Activated naive CD8-positive, alpha-beta T cell (primary cell): ENCODE measurements at regions not wholly inside any gene's neighbourhood (a gene's known extent, or its start where the extent isn't known, plus 50 kb on each side); places are given as distances from the start of the nearest gene placed in this dataset.

Experiments
- H3K27ac Mint-ChIP-seq: one replicate; pipeline ENCODE4 v1.8.0; 2021; ENCODE audit warnings: mixed read lengths
- H3K27me3 Mint-ChIP-seq: one replicate; pipeline ENCODE4 v1.8.0; 2021; ENCODE audit warnings: mixed read lengths
- H3K36me3 Mint-ChIP-seq: one replicate; pipeline ENCODE4 v1.8.0; 2021; ENCODE audit warnings: mixed read lengths
- H3K4me1 Mint-ChIP-seq: one replicate; pipeline ENCODE4 v1.8.0; 2021; ENCODE audit warnings: low read depth, mixed read lengths
- H3K4me3 Mint-ChIP-seq: one replicate; pipeline ENCODE4 v1.8.0; 2021; ENCODE audit warnings: mild to moderate bottlenecking, mixed read lengths
- H3K9me3 Mint-ChIP-seq: one replicate; pipeline ENCODE4 v1.8.0; 2021; ENCODE audit warnings: low read depth, mixed read lengths

DNA sequence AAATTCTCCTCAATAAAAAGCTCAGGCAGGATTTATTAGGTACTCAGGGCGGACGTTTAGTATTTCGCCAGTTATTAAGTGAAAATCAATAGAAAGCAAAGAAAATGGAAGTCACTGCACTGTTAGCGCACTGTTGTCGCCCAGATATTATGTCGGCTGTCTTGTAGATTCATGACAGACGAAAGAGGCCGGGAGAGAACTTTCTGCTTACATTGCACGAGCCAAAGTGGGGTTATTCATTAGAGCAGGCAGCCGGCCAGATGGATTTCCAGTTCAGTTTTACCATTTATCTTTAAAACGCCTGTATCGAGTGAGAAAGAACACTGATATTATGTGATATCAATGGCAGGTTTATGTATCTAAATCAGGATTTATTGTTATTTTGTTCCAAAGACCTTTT, 866.0 kb upstream of the NR2F2 start:
- Mint-ChIP-seq H3K27ac (no peak overlapping the region), H3K27me3 (peaks cover 13% of the 10 kb centered on the region), H3K36me3 (no peaks in the 10 kb centered on the region), H3K9me3 (no peaks in the 10 kb centered on the region), H3K4me1 (no peaks in the 10 kb centered on the region), H3K4me3 (no peak overlapping the region)

DNA sequence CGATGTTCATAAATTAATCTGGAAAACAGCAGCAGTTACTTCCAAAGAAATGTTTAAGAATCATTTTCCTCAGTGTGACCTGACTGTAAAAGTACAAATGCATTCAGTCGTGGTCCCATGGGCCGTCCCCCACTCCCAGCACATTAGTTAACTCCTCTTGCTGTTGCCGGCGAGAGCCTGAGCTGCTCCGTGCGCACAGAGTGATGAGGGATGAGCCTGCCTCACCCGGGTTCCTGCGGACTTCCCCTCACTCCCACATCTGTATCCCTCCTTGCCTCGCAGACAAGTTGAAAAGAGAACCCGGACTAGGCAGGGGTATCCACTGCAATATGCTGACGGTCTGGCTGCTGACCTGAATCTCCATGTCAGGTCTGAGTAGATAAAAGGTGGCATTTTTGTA, 861.7 kb upstream of the NR2F2 start:
- no peak overlapping the region for H3K4me3 Mint-ChIP-seq

DNA sequence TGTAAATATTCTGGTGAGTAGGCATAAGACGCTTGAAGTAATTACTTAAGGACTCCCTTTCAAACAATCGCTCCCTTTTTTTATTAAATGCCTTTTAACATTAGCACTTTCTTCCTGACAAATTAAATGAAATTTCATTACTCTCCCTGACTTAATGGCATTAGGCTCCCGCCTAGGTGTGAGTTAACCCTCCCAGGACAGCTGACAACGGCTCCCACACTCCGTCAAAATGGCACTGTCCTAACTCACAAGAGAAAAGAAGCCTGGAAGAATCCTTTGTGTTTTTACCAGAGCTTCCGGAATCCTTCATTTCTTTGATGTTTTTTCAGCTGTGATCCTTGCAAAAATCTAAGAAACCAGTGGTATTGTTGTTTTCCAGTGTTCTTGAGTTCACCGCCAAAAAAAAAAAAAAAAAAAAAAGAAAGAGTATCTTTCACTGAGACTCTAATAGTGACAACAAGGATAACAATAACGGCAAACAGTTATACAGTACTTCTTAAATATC, 861.0 kb upstream of the NR2F2 start:
- no peaks in the 10 kb centered on the region for H3K36me3 Mint-ChIP-seq
- peaks cover 5% of the 10 kb centered on the region for H3K27me3 Mint-ChIP-seq
- H3K4me3 Mint-ChIP-seq = no peak overlapping the region
- H3K4me1 Mint-ChIP-seq = no peaks in the 10 kb centered on the region
- H3K9me3 Mint-ChIP-seq = no peaks in the 10 kb centered on the region
- H3K27ac Mint-ChIP-seq = no peak overlapping the region

More for the DNA sequence above, 861.7 kb upstream of the NR2F2 start:
- H3K27me3 Mint-ChIP-seq = peaks cover 5% of the 10 kb centered on the region
- H3K9me3 Mint-ChIP-seq = no peaks in the 10 kb centered on the region
- no peaks in the 10 kb centered on the region for H3K36me3 Mint-ChIP-seq
- H3K4me1 Mint-ChIP-seq = no peaks in the 10 kb centered on the region
- no peak overlapping the region for H3K27ac Mint-ChIP-seq

DNA sequence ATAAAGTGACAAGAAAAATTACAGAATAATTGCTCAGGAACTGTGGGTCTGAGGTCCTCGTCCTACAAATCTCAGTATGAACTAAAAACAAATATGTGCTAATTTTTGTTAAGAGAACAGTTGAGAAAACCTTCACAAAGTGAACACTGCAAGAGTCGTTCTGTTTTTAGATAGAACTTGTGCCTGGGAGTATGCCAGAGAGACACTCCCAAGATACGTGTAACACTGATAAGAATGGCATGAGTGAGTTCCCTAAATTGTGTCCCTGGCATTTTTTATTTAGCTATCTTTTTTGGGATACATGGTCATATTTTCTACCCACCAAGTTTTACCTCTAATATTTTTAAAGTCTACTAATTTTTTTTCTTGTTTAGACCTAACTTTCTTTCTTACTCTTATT, 860.0 kb upstream of the NR2F2 start:
- H3K27ac Mint-ChIP-seq = no peak overlapping the region
- H3K4me3 Mint-ChIP-seq = no peak overlapping the region
- H3K36me3 Mint-ChIP-seq = no peaks in the 10 kb centered on the region
- no peaks in the 10 kb centered on the region for H3K9me3 Mint-ChIP-seq
- no peaks in the 10 kb centered on the region for H3K4me1 Mint-ChIP-seq
- peaks cover 3% of the 10 kb centered on the region for H3K27me3 Mint-ChIP-seq

DNA sequence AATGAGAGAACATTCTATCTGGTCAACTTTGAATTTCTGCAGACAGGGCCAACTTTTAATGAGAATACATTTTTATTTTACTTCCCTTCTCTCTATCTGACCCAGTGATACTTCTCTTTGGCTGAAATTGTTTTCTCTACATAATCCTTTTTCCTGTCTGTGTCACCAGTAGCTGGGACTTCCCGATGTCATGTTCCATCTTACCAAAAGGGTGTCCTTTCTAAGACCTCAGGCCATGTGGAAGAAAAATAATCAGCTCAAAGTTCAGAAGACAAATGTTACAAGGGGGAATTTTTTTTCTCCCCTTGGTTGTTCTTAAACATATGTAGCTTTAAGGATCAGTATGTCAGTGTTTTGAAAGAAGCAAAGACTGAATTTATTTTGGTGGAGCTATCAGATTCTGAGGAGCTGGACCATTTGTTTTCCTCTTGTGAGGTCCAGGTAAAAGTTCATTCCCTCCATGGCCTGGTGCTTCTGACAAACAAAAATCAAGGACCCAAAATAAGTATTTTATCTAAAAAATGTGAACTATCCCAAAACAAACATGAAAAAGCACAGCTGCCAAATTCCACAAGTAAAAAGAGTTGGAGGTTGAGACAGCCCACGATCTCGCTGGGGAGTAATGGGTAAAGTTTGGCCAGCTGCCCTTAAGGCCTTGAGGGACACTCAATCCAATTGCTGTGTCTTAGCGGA, 859.4 kb upstream of the NR2F2 start:
- Mint-ChIP-seq H3K27ac (no peak overlapping the region), H3K4me1 (no peaks in the 10 kb centered on the region), H3K36me3 (no peaks in the 10 kb centered on the region), H3K4me3 (no peak overlapping the region), H3K27me3 (peaks cover 3% of the 10 kb centered on the region), H3K9me3 (no peaks in the 10 kb centered on the region)

DNA sequence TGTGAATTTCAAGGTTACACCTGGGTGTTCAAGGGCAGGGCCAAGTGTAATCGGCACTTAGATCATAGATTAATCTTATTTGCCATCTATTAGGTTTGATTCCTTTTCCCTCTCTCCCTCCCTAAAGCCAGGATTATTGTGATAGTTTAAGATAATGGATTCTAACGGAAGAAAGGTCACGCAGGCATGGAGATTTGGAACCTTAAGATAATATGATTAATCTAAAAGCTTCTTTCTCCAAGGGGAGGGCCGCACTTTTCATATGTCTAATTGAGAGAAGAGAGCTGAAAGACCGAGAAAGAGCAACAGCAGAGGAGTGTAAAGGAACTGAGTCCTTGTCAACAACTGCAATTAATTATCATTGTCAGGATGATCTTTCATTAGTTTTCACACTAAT, 858.8 kb upstream of the NR2F2 start:
- Mint-ChIP-seq H3K4me1 (no peaks in the 10 kb centered on the region), H3K27ac (no peak overlapping the region), H3K4me3 (no peak overlapping the region), H3K36me3 (no peaks in the 10 kb centered on the region), H3K27me3 (peaks cover 3% of the 10 kb centered on the region), H3K9me3 (no peaks in the 10 kb centered on the region)

DNA sequence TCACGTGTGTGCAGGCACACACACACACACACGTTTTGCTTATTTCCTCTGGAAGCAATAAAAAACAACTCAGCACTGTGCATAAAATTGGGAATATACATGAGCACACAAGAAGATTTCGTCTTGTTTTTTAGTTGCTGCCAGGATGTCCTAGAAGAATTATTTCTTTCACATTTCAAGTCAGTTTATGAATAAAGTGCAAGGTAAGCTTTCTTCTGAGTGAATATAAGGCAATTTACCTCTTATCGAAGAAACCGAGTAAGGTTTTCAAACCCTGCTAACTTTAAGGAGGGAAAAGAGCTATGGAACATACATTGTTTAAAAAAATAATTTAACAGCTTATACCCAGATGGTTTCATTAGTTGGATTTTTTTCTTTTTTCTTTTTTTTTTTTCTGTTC, 855.4 kb upstream of the NR2F2 start:
- Mint-ChIP-seq H3K4me1 (no peaks in the 10 kb centered on the region), H3K27ac (no peak overlapping the region), H3K36me3 (no peaks in the 10 kb centered on the region), H3K4me3 (no peak overlapping the region), H3K27me3 (peaks cover 2% of the 10 kb centered on the region), H3K9me3 (no peaks in the 10 kb centered on the region)

DNA sequence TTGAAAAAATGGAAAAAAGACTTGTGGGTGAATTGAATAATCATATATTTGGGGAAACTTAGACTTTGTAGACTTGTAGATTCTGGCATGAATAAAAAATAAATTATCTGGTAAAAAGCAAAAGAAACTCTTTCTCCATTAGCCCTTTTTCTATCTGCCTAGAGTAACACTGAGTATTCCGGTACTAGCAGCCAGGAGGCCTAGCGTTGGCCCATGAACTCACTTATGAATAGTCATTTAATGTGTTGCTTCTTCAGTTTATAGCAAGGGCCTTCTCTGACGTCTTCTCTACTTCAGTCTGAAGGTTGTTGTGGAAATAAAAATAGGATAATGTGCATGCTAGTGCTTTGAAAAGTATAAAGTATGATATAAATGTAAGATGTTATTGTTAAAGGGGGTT, 851.2 kb upstream of the NR2F2 start:
- H3K9me3 Mint-ChIP-seq = peaks cover 3% of the 10 kb centered on the region
- H3K36me3 Mint-ChIP-seq = peaks cover 2% of the 10 kb centered on the region
- no peak overlapping the region for H3K4me3 Mint-ChIP-seq
- no peaks in the 10 kb centered on the region for H3K4me1 Mint-ChIP-seq
- peaks cover 2% of the 10 kb centered on the region for H3K27me3 Mint-ChIP-seq
- H3K27ac Mint-ChIP-seq = no peak overlapping the region

DNA sequence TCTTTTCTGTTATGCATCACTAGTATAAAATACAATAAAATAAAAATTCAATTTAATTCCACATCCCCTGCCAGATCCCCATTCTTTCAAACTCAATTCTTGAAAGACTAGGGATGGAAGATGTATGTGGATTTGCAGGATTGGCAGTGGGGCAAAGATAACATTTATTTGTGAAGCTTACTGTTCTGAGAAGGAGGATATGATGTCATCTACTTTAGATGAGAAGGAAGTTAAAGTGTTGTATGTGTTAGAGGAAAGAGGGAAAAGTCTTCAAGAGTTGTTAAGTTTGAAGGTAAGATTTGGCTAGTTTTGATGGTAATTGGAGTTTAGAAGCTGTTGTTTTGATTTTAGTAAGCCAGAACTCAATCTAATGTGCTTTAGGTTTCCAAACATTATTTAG, 845.1 kb upstream of the NR2F2 start:
- no peaks in the 10 kb centered on the region for H3K27me3 Mint-ChIP-seq
- H3K36me3 Mint-ChIP-seq = peaks cover 5% of the 10 kb centered on the region
- H3K27ac Mint-ChIP-seq = no peak overlapping the region
- H3K9me3 Mint-ChIP-seq = peaks cover 14% of the 10 kb centered on the region
- no peak overlapping the region for H3K4me3 Mint-ChIP-seq
- no peaks in the 10 kb centered on the region for H3K4me1 Mint-ChIP-seq

DNA sequence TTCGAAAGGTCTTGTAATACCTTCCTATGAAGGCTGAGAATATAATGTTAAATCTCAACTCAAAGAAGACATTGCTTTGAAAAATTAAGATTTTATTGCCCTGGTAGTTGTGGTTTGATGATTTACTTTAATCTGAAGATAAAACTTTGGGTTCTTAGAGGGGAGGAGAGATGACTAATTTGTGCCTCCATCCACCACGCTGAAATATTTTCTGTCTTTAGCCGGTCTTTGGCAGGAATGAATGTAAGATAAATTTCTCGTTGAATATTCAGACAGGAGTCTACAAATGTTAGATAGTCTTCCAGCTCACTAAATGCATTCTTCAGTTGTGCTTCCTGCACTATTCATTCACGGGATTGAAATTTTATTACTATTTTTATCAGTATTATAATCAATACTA, 844.3 kb upstream of the NR2F2 start:
- no peaks in the 10 kb centered on the region for H3K4me1 Mint-ChIP-seq
- no peak overlapping the region for H3K4me3 Mint-ChIP-seq
- H3K36me3 Mint-ChIP-seq = peaks cover 5% of the 10 kb centered on the region
- H3K27ac Mint-ChIP-seq = no peak overlapping the region
- peaks cover 2% of the 10 kb centered on the region for H3K27me3 Mint-ChIP-seq
- H3K9me3 Mint-ChIP-seq = peaks cover 14% of the 10 kb centered on the region

DNA sequence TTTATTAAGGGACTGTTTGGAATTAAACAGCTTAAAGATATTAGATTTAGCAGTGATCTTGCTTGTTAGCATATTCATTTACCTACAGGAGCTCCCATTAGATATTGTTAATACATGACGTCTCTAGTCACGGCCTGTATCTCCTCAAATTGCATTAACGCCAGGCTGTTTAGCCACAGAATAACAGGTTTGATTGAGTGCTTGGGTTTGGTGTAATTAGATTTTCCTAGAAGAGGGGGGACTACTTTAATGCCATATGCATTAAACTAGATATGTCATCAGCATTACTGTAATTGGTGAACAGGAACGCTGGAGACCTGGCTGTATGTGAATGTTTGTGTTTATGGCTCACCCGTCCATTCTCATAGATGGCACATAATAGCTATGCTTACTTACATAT, 841.4 kb upstream of the NR2F2 start:
- Mint-ChIP-seq H3K27me3 (peaks cover 2% of the 10 kb centered on the region), H3K36me3 (peaks cover 5% of the 10 kb centered on the region), H3K9me3 (peaks cover 13% of the 10 kb centered on the region), H3K27ac (no peak overlapping the region), H3K4me1 (no peaks in the 10 kb centered on the region), H3K4me3 (no peak overlapping the region)

DNA sequence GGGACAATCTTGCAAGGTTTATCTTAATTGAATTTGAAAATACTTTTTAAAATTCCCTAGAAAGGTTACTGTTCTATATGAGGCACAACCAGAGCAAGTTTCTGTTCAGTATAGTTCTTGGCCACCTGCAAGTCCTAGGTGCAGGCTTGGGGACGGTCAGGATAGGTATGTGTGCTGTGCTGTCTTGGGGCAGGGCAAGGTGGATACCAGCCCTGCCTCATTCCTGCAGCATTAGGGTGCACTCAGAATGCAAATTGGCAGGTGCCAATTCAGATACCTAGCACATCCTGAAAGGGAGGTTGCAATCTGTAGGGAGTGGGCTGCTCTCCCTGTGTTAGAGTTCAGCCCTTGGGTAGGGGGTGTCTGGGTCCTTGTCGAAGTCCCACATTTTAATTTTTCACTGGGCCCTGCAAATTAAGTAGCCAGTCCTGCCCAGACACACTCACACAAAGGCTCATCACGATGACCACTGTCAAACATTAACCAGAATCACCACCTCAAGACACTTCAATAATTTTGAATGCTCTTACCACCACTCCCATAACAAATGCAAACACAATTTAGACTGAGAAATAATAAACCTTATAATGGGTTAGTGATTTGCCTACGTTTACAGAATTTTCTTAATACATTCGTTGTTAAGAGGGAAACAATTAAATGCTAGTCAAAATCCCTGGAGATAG, 838.0 kb upstream of the NR2F2 start:
- H3K27ac Mint-ChIP-seq = no peak overlapping the region
- H3K36me3 Mint-ChIP-seq = peaks cover 2% of the 10 kb centered on the region
- no peaks in the 10 kb centered on the region for H3K4me1 Mint-ChIP-seq
- peaks cover 12% of the 10 kb centered on the region for H3K27me3 Mint-ChIP-seq
- no peak overlapping the region for H3K4me3 Mint-ChIP-seq
- no peaks in the 10 kb centered on the region for H3K9me3 Mint-ChIP-seq

DNA sequence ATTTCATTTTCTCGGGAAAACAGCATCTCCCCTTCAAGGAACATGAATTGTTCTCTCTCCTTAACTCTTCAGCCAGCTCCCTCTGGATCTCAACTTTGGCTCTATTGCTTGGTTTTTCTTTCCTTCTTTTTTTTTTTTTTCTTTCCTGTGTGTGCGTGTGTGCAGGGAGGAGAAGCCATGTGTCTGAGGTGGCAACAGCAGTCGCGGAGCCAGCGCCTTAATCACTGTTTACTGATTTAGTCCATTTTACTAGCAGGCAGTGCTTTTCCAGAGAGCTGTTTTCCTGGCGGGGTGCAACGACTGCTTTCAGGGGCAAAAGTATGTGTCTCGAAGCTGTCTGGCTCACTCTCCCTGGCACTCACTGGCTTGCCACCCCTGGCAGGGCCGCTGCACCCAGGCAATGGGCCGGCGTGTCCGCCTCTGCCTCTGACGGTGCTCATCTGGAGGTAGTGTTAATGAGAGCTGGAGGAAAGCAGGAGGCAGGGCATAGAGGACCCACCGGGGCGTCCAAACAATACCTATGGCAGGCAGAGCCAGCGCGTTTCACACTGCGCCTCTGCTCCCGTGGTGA, 835.4 kb upstream of the NR2F2 start:
- peaks cover 5% of the 10 kb centered on the region for H3K4me1 Mint-ChIP-seq
- no peak overlapping the region for H3K4me3 Mint-ChIP-seq
- H3K27me3 Mint-ChIP-seq = peaks cover 12% of the 10 kb centered on the region
- no peak overlapping the region for H3K27ac Mint-ChIP-seq
- H3K36me3 Mint-ChIP-seq = peaks cover 2% of the 10 kb centered on the region
- H3K9me3 Mint-ChIP-seq = no peaks in the 10 kb centered on the region

DNA sequence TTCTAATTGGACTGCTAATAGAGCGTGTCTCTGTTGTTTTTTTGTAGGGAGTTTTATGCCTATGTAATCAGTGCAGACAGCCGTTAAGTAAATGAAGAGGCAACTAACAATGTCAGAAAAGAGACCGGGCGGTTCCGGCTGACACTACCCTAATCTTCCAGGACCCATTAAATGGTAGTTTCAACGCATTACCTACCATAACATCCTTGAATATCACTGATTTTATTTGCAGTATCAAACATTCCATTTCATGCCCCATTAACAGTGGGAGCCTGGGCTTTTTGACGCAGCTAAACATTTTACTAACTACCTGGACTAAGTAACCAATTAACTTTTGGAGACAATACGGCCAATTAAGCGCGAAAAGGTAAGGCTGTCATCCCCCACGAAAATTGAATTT, 832.9 kb upstream of the NR2F2 start:
- H3K9me3 Mint-ChIP-seq = no peaks in the 10 kb centered on the region
- H3K36me3 Mint-ChIP-seq = peaks cover 2% of the 10 kb centered on the region
- peaks cover 6% of the 10 kb centered on the region for H3K4me1 Mint-ChIP-seq
- no peak overlapping the region for H3K27ac Mint-ChIP-seq
- H3K4me3 Mint-ChIP-seq = no peak overlapping the region
- peaks cover 10% of the 10 kb centered on the region for H3K27me3 Mint-ChIP-seq

DNA sequence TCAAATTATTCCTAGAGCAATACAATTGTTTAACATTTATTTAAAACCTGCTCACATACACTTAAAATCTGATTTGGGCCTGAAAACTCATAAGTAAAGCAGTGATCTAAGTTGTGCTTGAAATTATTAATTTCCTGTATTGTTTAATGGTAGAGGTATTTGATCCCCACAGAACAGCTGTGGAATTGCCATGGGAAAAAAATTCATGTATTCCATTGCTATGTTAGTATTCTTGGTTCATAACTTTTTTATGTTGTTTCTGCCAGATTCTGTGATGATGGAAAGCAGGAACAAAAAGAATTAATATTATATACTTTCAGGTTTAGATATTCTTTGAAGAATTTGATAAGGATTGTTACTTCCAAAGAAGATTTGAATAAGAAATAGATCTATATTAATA, 831.5 kb upstream of the NR2F2 start:
- Mint-ChIP-seq H3K27ac (no peak overlapping the region), H3K36me3 (peaks cover 2% of the 10 kb centered on the region), H3K4me1 (peaks cover 6% of the 10 kb centered on the region), H3K4me3 (no peak overlapping the region), H3K27me3 (peaks cover 10% of the 10 kb centered on the region), H3K9me3 (no peaks in the 10 kb centered on the region)
